ENCODE measurements at regions not wholly inside any gene's neighbourhood (a gene's known extent, or its start where the extent isn't known, plus 50 kb on each side); places are given as distances from the start of the nearest gene placed in this dataset.
"Not testable (repeated sequence)": the region's sequence is repeated elsewhere in the genome, so short reads cannot be mapped to it uniquely, and the experiment has no call there.

- intact Hi-C loops (cut with micrococcal nuclease), result no loop called here
- Histone ChIP-seq H3K79me2 (ENCODE audit: low read length) (no peaks in the 10 kb centered on the region), H3F3A (ENCODE audit: low read length, unreplicated experiment) (no peaks in the 10 kb centered on the region), H2AFZ (ENCODE audit: low read length) (no peak overlapping the region), H3K4me2 (ENCODE audit: low read length) (no peak overlapping the region), H3K9me3 (ENCODE audit: low read length) (no peaks in the 10 kb centered on the region), H3K27me3 (ENCODE audit: low read length) (0 out of 2 replicates have a peak, but pooled peaks cover 8% of the 10 kb centered on the region), H3K36me3 (ENCODE audit: low read depth, low read length) (no peaks in the 10 kb centered on the region), H4K20me1 (ENCODE audit: low read length) (no peaks in the 10 kb centered on the region), H3K9ac (ENCODE audit: low read length) (no peak overlapping the region), H3K9me2 (replicated peaks; ENCODE audit: low read length) (no peaks in the 10 kb centered on the region), H3K4me3 (ENCODE audit: low read length) (no peak overlapping the region), H3K27ac (ENCODE audit: low read length) (no peak overlapping the region), H3K4me1 (ENCODE audit: insufficient read depth, low read length) (no peaks in the 10 kb centered on the region)
- ATAC-seq, result no peak
- no peak for DNase-seq
- TF ChIP-seq CTCF (conservative IDR thresholded peaks at IDR 0.05; ENCODE audit: low read depth, low read length) (no peak), EZH2phosphoT487 (IDR thresholded peaks at IDR 0.05; ENCODE audit: borderline replicate concordance, low read length) (no peak), EZH2 (IDR thresholded peaks at IDR 0.05; ENCODE audit: low read length, unreplicated experiment) (no peak)
- ChIA-PET POLR2A (ENCODE audit: unreplicated experiment) (no interaction called here), CTCF (no interaction called here)
- no TSS peak for BruUV-seq (replicated peaks)
Observed at GRCh38 chr17:27087935-27088766, 205.8 kb upstream of the WSB1 start.

GRCh38 chr17:27088767-27089078 is 205.2 kb upstream of the WSB1 start:
- H3K9ac ChIP-seq (ENCODE audit: low read length), result no peak overlapping the region
- TF ChIP-seq EZH2 (IDR thresholded peaks at IDR 0.05; ENCODE audit: low read length, unreplicated experiment), result no peak
- H2AFZ ChIP-seq (ENCODE audit: low read length), result no peak overlapping the region
- no peaks in the 10 kb centered on the region for H3K4me1 ChIP-seq (ENCODE audit: insufficient read depth, low read length)
- no peaks in the 10 kb centered on the region for H3K36me3 ChIP-seq (ENCODE audit: low read depth, low read length)
- H3F3A ChIP-seq (ENCODE audit: low read length, unreplicated experiment), result no peaks in the 10 kb centered on the region
- intact Hi-C loops (cut with micrococcal nuclease), result no loop called here
- H3K4me2 ChIP-seq (ENCODE audit: low read length), result no peak overlapping the region
- no TSS peak for BruUV-seq (replicated peaks)
- DNase-seq (no peak), ATAC-seq (no peak)
- CTCF ChIA-PET, result no interaction called here
- H3K79me2 ChIP-seq (ENCODE audit: low read length), result no peaks in the 10 kb centered on the region
- H3K27ac ChIP-seq (ENCODE audit: low read length), result no peak overlapping the region
- POLR2A ChIA-PET (ENCODE audit: unreplicated experiment), result no interaction called here
- H3K9me3 ChIP-seq (ENCODE audit: low read length), result no peaks in the 10 kb centered on the region
- no peak overlapping the region for H3K4me3 ChIP-seq (ENCODE audit: low read length)
- 0 out of 2 replicates have a peak, but pooled peaks cover 8% of the 10 kb centered on the region for H3K27me3 ChIP-seq (ENCODE audit: low read length)
- no peaks in the 10 kb centered on the region for H3K9me2 ChIP-seq (replicated peaks; ENCODE audit: low read length)
- H4K20me1 ChIP-seq (ENCODE audit: low read length), result no peaks in the 10 kb centered on the region

DNA sequence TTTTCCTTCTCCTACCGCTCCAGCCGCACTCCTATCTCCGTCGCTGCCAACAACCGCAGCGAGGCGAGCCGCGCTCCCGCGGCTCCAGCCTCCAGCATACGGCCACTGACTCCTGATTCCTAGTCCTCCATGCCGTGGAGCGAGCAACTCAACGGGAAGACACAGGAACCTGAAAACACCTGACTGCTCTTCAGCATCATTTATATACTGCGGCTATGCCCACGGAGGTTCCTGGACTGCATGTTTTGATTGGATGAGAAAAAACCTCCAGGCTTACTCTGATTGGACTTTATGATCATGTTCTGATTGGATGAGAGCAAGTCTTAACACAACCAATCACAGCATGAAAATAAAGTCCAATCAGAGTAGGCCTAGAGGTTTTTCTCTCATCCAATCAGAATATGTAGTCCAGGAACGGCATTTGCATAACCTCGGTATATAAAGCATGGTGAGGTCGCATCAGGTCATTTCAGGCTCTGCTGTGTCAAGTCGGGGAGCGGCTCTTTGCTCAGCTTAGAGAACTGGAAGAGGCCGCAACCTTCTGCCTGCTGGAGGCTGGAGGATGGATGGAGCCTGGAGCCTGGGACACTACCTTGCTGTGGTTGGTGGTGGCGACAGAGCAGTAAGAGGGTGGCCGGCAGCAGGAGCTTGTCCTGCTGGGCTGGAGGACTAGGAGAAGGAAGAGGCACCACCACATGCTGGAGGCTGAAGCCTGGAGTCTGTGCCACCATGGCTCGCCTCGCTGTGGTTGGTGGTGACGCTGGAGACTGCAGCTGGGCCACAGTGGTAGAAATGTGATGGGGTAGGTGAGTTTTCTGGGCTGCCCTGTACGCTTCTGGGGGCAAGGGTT is 204.6 kb upstream of the WSB1 start:
- not testable (repeated sequence) for H3K27ac ChIP-seq (ENCODE audit: low read length); H3K79me2 ChIP-seq (ENCODE audit: low read length)

More for the DNA sequence above, 204.6 kb upstream of the WSB1 start:
- H3K4me2 ChIP-seq (ENCODE audit: low read length); H3F3A ChIP-seq (ENCODE audit: low read length, unreplicated experiment); H3K27me3 ChIP-seq (ENCODE audit: low read length); POLR2A ChIA-PET (ENCODE audit: unreplicated experiment); H3K36me3 ChIP-seq (ENCODE audit: low read depth, low read length); H2AFZ ChIP-seq (ENCODE audit: low read length); intact Hi-C loops (cut with micrococcal nuclease); H4K20me1 ChIP-seq (ENCODE audit: low read length); BruUV-seq (replicated peaks); DNase-seq; H3K9ac ChIP-seq (ENCODE audit: low read length); H3K9me3 ChIP-seq (ENCODE audit: low read length); H3K4me1 ChIP-seq (ENCODE audit: insufficient read depth, low read length); ATAC-seq; CTCF ChIA-PET; H3K4me3 ChIP-seq (ENCODE audit: low read length); H3K9me2 ChIP-seq (replicated peaks; ENCODE audit: low read length): not testable (repeated sequence)
